IPS-20b (cell line): ENCODE measurements at regions not wholly inside any gene's neighbourhood (a gene's known extent, or its start where the extent isn't known, plus 50 kb on each side); places are given as distances from the start of the nearest gene placed in this dataset.
A peak's percentile ranks its signal among the peaks of the same experiment; 100 is the strongest.

Experiments
- H3K27ac ChIP-seq: one replicate; pipeline ENCODE4 v1.5.1; 2013; ENCODE audit warnings: low read length
- H3K27me3 ChIP-seq: 2 replicates; pipeline ENCODE4 v1.6.1; 2013; ENCODE audit warnings: mild to moderate bottlenecking, low read length, inconsistent platforms; ENCODE audit not compliant: insufficient read depth
- H3K36me3 ChIP-seq: 2 replicates; pipeline ENCODE4 v1.6.1; 2013; ENCODE audit warnings: low read depth, mild to moderate bottlenecking, inconsistent platforms, low read length, moderate library complexity; ENCODE audit not compliant: insufficient read depth
- H3K4me1 ChIP-seq: 2 replicates; pipeline ENCODE4 v1.6.1; 2013; ENCODE audit warnings: mild to moderate bottlenecking, control low read depth, inconsistent platforms, low read length, moderate library complexity; ENCODE audit not compliant: insufficient read depth
- H3K4me3 ChIP-seq: 2 replicates; pipeline ENCODE4 v1.5.1; 2013; ENCODE audit warnings: mild to moderate bottlenecking, low read length, inconsistent platforms
- H3K9ac ChIP-seq: 2 replicates; pipeline ENCODE4 v1.6.1; 2013; ENCODE audit warnings: low read depth, mild to moderate bottlenecking, inconsistent platforms, low read length, moderate library complexity
- H3K9me3 ChIP-seq: 2 replicates; pipeline ENCODE4 v1.6.1; 2013; ENCODE audit warnings: mild to moderate bottlenecking, low read depth, low read length, inconsistent platforms; ENCODE audit not compliant: insufficient read depth

DNA sequence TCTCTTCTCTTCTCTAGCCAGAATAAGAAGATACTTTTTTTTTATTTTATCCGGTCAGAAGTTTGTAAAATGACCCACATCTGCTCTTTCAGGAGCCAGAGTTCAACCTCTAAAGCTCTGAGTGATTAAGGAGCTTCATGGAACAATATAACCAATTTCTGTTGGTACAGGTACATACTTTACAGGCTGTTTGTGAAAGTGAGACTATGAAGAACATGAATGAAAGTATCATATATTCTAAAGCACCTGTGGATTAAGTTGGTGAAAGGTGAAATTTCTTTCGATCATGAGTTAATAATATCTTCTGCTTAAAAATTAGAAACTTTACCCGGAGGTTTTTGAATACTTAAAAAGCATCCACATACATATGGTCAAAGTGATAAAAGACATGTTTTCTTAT lies 65.2 kb downstream of the DMRT2 start:
- 0 out of 2 replicates have a peak, but pooled peaks cover 2% of the 10 kb centered on the region for H3K4me1 ChIP-seq
- H3K27ac ChIP-seq: no peak overlapping the region
- H3K4me3 ChIP-seq: no peak overlapping the region
- H3K9me3 ChIP-seq: no peaks in the 10 kb centered on the region
- H3K36me3 ChIP-seq: no peaks in the 10 kb centered on the region
- no peak overlapping the region for H3K9ac ChIP-seq
- H3K27me3 ChIP-seq: no peaks in the 10 kb centered on the region

DNA sequence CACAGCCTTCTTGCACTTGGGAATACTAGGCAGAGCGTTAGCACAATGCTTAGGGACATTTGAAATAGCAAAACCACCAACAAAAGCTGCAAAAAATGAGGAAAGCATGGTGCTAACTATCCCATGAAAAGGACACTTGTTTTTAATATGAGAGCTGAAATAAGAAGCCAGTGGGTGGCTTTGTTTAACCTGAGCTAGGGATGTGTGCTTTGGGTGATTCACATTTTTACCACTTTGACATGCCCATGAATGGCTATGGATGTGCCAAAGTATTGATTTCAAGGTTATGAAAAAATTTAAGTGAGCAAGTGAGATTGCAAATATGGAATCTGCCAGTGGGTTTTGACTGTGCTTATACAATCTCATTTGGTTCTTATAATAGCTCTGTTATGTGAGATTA lies 67.3 kb downstream of the DMRT2 start:
- H3K27ac ChIP-seq: no peak overlapping the region
- no peaks in the 10 kb centered on the region for H3K9me3 ChIP-seq
- no peaks in the 10 kb centered on the region for H3K27me3 ChIP-seq
- H3K9ac ChIP-seq: no peak overlapping the region
- no peak overlapping the region for H3K4me3 ChIP-seq
- H3K4me1 ChIP-seq: 0 out of 2 replicates have a peak, but pooled peaks cover 3% of the 10 kb centered on the region
- no peaks in the 10 kb centered on the region for H3K36me3 ChIP-seq

DNA sequence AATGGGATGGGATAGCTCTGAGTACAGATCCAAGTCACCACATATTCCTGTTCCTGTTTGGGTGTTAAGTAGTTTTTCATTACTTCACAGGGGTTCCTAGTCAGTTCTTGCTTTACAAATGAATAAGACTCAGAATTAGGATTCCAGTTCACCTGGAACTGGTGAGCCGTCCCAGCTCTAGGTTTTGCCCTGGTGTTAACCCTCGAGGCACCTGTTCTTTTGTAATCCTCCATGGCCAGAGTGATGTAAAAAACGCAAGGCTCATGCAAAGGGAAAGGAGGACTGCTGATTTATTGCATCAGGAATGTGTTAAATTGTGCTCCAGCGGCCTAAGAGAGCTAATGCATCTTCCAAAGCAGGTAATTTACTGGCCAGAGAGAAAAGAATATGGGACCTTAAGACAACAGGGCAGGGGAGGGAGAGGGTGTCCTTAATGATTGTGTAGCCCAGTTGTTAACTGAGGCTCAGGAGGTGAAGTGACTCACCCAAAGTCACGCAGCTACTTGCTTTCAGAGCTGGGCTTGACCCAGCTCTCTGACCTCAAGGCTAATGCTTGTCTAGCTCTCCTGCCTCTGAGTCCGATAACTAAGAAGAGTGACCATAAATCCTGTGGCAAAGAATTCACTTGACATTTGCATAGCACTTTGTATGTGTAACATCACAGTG lies 70.5 kb downstream of the DMRT2 start:
- Histone ChIP-seq H3K36me3 (no peaks in the 10 kb centered on the region), H3K27me3 (no peaks in the 10 kb centered on the region), H3K27ac (no peak overlapping the region), H3K4me3 (no peak overlapping the region), H3K9me3 (no peaks in the 10 kb centered on the region), H3K9ac (no peak overlapping the region), H3K4me1 (0 out of 2 replicates have a peak, but pooled peaks cover 3% of the 10 kb centered on the region)

DNA sequence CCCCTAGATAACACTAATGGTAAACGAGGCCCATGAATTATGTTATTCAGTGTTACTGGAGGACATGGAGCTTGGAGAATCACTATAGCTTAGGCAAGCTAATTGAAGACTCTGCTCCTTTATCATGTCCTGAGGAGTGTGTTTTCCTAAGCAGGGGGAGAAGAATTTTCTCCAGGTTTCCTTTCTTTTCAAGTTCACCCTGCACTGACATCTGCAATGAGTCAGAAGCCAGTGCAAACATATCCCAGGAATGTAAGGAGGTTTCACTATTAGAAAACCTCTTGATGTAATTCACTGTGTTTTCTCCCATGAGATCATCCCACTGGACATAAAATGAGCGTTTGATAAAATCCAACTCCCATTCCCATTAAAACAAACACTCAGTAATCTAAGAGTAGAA lies 75.6 kb downstream of the DMRT2 start:
- Histone ChIP-seq H3K9me3 (no peaks in the 10 kb centered on the region), H3K4me3 (no peak overlapping the region), H3K27me3 (peaks cover 18% of the 10 kb centered on the region; the same call in 1 of the 2 replicates), H3K9ac (no peak overlapping the region), H3K36me3 (no peaks in the 10 kb centered on the region), H3K4me1 (peaks cover 14% of the 10 kb centered on the region; the same call in 1 of the 2 replicates), H3K27ac (no peak overlapping the region)

DNA sequence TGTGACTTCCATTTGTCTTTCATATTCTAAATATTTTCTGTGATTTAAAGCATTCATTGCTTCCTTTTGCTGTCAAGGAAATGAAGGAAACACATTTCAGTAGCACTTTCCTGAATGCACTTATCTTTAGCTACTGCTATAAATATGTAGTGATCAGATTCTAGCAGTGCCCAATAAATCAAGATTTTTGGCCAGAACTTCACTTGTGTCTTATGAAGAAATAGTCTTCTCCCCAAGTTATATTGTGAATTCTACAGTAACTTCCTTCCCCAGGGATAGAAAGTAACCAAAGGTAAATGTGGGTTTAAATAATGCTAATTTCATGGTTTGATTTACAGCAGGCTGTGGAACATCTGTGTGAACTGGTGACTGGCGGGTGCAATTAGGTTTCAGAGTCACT lies 77.9 kb downstream of the DMRT2 start:
- no peak overlapping the region for H3K4me3 ChIP-seq
- no peak overlapping the region for H3K27ac ChIP-seq
- H3K4me1 ChIP-seq: peaks cover 14% of the 10 kb centered on the region; the same call in 1 of the 2 replicates
- H3K9me3 ChIP-seq: no peaks in the 10 kb centered on the region
- no peaks in the 10 kb centered on the region for H3K36me3 ChIP-seq
- H3K9ac ChIP-seq: no peak overlapping the region
- H3K27me3 ChIP-seq: peaks cover 22% of the 10 kb centered on the region; the same call in 1 of the 2 replicates

DNA sequence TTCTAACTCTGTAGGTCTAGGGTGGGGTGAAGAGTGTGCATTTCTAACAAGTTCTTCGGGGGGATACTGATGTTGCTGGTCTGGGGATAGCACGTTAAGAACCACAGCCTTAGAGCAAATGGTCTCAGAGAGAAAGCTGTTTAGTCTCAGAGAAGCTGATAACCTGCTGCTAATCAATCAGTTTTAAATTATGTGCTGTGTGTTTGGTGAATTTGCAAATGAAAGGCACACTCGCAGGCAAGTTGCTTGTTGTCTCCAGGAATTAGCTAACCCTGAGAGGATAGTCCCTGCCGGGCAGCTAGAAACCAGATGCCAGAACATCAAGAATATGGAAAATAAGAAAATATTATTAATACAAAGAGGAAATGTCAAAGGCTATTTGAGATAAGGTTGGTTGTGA lies 79.2 kb downstream of the DMRT2 start:
- H3K9ac ChIP-seq: no peak overlapping the region
- no peaks in the 10 kb centered on the region for H3K9me3 ChIP-seq
- peaks cover 22% of the 10 kb centered on the region; the same call in 1 of the 2 replicates for H3K27me3 ChIP-seq
- peak overlapping the region; percentile 18; the same call in 1 of the 2 replicates for H3K4me3 ChIP-seq
- H3K36me3 ChIP-seq: no peaks in the 10 kb centered on the region
- H3K27ac ChIP-seq: no peak overlapping the region
- H3K4me1 ChIP-seq: peaks cover 14% of the 10 kb centered on the region; the same call in 1 of the 2 replicates

DNA sequence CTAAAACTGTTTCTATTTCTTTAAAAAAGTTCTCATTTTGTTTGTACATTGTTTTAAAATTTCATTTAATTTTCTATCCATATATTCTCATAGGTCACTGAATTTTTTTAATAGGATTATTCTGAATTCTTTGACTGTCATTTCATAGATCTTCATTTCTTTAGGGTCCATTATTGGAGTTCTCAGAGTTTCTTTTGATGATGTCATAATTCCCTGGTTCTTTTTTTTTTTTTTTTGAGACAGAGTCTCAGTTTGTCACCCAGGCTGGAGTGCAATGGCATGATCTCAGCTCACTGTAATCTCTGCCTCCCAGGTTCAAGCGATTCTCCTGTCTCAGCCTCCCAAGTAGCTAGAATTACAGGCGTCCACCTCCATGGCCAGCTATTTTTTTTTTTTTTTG lies 89.9 kb downstream of the DMRT2 start:
- Histone ChIP-seq H3K4me3 (no peak overlapping the region), H3K4me1 (no peaks in the 10 kb centered on the region), H3K27me3 (no peaks in the 10 kb centered on the region), H3K9me3 (peaks cover 2% of the 10 kb centered on the region; the same call in 1 of the 2 replicates), H3K36me3 (no peaks in the 10 kb centered on the region), H3K9ac (no peak overlapping the region), H3K27ac (no peak overlapping the region)

DNA sequence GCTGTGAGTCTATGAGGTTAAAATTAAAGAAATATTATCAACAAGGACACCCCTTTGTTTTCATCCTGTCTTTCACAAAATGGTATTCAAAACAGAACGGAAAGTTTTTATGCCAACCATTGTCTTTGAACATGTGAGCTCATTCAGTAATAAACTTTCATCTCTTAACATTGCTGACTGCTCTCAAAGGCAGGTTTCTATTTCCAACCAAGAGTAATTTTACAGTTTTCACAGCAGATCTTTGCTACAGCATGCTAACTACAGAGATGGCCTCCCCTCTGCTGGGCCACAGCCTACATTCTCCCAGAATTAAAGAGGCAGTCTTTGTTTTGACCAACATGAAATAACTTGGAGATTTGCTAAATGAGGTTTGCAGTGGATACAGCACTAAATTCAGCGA lies 101.5 kb downstream of the DMRT2 start:
- Histone ChIP-seq H3K27me3 (no peaks in the 10 kb centered on the region), H3K9ac (no peak overlapping the region), H3K4me1 (no peaks in the 10 kb centered on the region), H3K36me3 (no peaks in the 10 kb centered on the region), H3K4me3 (no peak overlapping the region), H3K27ac (no peak overlapping the region), H3K9me3 (no peaks in the 10 kb centered on the region)

DNA sequence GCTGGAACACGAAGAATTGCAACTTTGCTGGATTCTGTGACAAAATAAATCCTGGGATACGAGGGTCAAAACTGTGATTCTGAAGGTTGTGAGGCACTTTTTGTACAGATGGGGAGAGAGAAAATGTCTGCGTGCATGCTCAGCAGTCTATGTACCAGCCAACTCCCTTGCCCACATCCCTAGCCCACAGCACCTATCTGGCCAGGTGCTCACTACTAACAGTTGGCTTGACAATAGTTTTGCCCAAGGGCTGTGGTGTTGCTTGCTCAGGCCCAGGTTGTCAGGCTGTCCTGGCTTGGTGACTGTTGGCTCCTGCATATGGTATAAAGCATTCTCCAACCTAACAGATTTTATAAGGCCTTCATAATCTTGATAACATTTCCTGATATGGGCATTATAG lies 102.0 kb downstream of the DMRT2 start:
- no peak overlapping the region for H3K9ac ChIP-seq
- H3K27me3 ChIP-seq: no peaks in the 10 kb centered on the region
- no peaks in the 10 kb centered on the region for H3K4me1 ChIP-seq
- H3K9me3 ChIP-seq: no peaks in the 10 kb centered on the region
- no peaks in the 10 kb centered on the region for H3K36me3 ChIP-seq
- no peak overlapping the region for H3K4me3 ChIP-seq
- H3K27ac ChIP-seq: no peak overlapping the region

DNA sequence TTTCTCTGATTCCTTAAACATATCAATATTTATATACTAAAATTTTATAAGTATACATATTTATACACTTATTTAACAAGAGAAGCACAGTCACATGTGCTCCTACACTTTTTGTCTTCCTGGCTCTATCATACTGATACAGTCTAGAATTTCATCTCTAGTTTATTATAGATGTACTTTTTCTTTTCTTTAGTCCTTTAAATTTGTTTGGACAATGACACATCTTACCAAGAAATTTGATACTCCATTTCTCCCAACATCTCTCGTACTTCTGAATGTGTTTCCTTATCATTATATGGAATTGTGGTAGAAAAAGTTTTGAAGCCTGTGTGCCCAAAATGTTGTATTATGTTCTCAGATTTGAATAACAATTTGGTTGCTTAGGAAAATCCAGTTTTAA lies 104.6 kb downstream of the DMRT2 start:
- Histone ChIP-seq H3K4me1 (no peaks in the 10 kb centered on the region), H3K9me3 (no peaks in the 10 kb centered on the region), H3K4me3 (no peak overlapping the region), H3K27ac (no peak overlapping the region), H3K9ac (no peak overlapping the region), H3K27me3 (no peaks in the 10 kb centered on the region), H3K36me3 (no peaks in the 10 kb centered on the region)

DNA sequence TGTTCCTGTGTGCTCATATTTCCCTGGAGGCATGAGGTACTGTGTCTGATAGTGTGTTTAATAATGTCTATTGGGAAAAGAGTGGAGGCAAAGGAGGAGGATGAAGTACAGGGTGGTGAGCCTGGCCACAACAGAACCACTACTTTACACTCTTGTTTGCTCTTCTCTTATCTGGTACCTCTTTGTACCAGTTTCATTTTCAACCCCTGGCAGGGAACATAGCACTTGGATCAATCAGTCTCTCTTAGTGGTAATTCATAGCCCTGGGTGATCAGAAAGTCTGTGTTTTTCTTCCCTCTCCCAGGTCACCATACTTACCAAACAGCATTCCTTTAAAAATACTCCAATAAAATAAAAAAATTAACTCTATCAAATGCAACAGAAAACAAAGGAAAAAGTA lies 105.4 kb downstream of the DMRT2 start:
- Histone ChIP-seq H3K9me3 (no peaks in the 10 kb centered on the region), H3K4me3 (no peak overlapping the region), H3K9ac (no peak overlapping the region), H3K36me3 (no peaks in the 10 kb centered on the region), H3K27me3 (no peaks in the 10 kb centered on the region), H3K4me1 (no peaks in the 10 kb centered on the region), H3K27ac (no peak overlapping the region)

DNA sequence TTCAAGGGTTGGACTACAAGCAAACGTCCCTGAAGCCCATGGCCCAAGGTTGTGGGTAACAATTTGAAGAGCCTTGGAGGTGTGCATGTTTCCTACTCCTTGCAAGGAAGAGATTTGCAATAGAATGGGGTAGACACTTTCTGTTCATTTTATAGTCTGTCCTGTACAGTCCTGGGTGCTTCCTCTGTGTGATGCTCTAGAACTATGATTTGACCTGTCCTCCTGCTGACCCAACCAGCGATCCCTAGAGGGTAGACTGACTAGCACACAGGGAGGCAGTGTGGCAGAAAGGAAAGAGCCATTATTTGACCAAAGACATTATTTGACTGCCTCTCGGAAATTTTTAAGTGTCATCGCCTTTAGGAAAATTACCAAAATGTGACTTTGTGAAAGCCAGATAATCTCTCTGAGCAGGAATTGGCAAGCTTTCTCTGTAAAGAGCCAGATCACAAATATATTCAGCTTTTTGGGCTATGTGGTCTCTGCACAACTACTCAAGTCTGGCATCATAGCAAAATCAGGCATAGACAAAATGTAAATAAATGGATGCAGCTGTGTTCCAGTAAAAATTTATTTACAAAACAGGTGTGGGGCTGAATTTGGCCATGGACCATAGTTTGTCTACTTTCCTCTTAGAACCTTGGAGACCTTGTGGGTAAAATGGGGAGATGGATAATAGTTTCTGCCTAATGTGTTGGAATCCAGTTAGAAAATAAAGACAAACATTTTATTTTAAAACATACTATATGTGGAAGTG lies 106.8 kb downstream of the DMRT2 start:
- H3K27me3 ChIP-seq: no peaks in the 10 kb centered on the region
- H3K9me3 ChIP-seq: no peaks in the 10 kb centered on the region

More for the DNA sequence above, 106.8 kb downstream of the DMRT2 start:
- H3K36me3 ChIP-seq: no peaks in the 10 kb centered on the region
- no peak overlapping the region for H3K4me3 ChIP-seq
- no peak overlapping the region for H3K27ac ChIP-seq
- no peak overlapping the region for H3K9ac ChIP-seq
- H3K4me1 ChIP-seq: no peaks in the 10 kb centered on the region
